HG03095 (cell line): ENCODE measurements at regions not wholly inside any gene's neighbourhood (a gene's known extent, or its start where the extent isn't known, plus 50 kb on each side); places are given as distances from the start of the nearest gene placed in this dataset.
"Not testable (repeated sequence)": the region's sequence is repeated elsewhere in the genome, so short reads cannot be mapped to it uniquely, and the experiment has no call there.

Source experiments
- ATAC-seq: cut with Tn5 transposase; IDR thresholded peaks from one replicate; pipeline ENCODE4 v1.9.1; 2021; ENCODE audit warnings: moderate library complexity; ENCODE audit not compliant: unreplicated experiment

GRCh38 chr7:113269592-113269991, 151.2 kb upstream of the SMIM30 start:
- ATAC-seq = not testable (repeated sequence)

- ATAC-seq = no peak
Measured at GRCh38 chr7:113268757-113269156, 150.4 kb upstream of the SMIM30 start.

- no peak for ATAC-seq
Measured at GRCh38 chr7:113267885-113268284, 149.5 kb upstream of the SMIM30 start.

- ATAC-seq = peak; percentile 66
Measured at GRCh38 chr7:113267271-113267670, 148.9 kb upstream of the SMIM30 start.

GRCh38 chr7:113263749-113264148, 145.4 kb upstream of the SMIM30 start:
- ATAC-seq = no peak

- not testable (repeated sequence) for ATAC-seq
Measured at GRCh38 chr7:113263215-113263742, 144.9 kb upstream of the SMIM30 start.

GRCh38 chr7:113256883-113257531, 138.7 kb upstream of the SMIM30 start:
- ATAC-seq = no peak

GRCh38 chr7:113247198-113247597, 128.8 kb upstream of the SMIM30 start:
- ATAC-seq = no peak

- no peak for ATAC-seq
Measured at GRCh38 chr7:113246738-113247137, 128.4 kb upstream of the SMIM30 start.

GRCh38 chr7:113232885-113233284, 114.5 kb upstream of the SMIM30 start:
- ATAC-seq = no peak

- ATAC-seq = no peak
Measured at GRCh38 chr7:113230691-113231090, 112.3 kb upstream of the SMIM30 start.

- no peak for ATAC-seq
Measured at GRCh38 chr7:113217314-113217713, 99.0 kb upstream of the SMIM30 start.

GRCh38 chr7:113216038-113216437, 97.7 kb upstream of the SMIM30 start:
- ATAC-seq = no peak

- no peak for ATAC-seq
Measured at GRCh38 chr7:113209449-113210203, 91.3 kb upstream of the SMIM30 start.

GRCh38 chr7:113207931-113208330, 89.6 kb upstream of the SMIM30 start:
- no peak for ATAC-seq

GRCh38 chr7:113207441-113207840, 89.1 kb upstream of the SMIM30 start:
- ATAC-seq = no peak

GRCh38 chr7:113204415-113204814, 86.1 kb upstream of the SMIM30 start:
- no peak for ATAC-seq

GRCh38 chr7:113202284-113202683, 83.9 kb upstream of the SMIM30 start:
- ATAC-seq = no peak

- ATAC-seq = no peak
Measured at GRCh38 chr7:113200281-113200680, 81.9 kb upstream of the SMIM30 start.

GRCh38 chr7:113199841-113200240, 81.5 kb upstream of the SMIM30 start:
- no peak for ATAC-seq

- ATAC-seq = no peak
Measured at GRCh38 chr7:113199136-113199535, 80.8 kb upstream of the SMIM30 start.

- ATAC-seq = no peak
Measured at GRCh38 chr7:113198226-113198625, 79.9 kb upstream of the SMIM30 start.
